ENCODE measurements at regions not wholly inside any gene's neighbourhood (a gene's known extent, or its start where the extent isn't known, plus 50 kb on each side); places are given as distances from the start of the nearest gene placed in this dataset.

- no peak overlapping the region for H3K9ac ChIP-seq (ENCODE audit: extremely low read depth, insufficient read length, low read length)
- no peak overlapping the region for H2BK120ac ChIP-seq (ENCODE audit: low read depth, low read length, poor library complexity, severe bottlenecking)
- H2BK5ac ChIP-seq (ENCODE audit: insufficient read length, low read length) = no peak overlapping the region
- no peaks in the 10 kb centered on the region for H3K79me2 ChIP-seq (ENCODE audit: insufficient read depth, low read length)
- no peak overlapping the region for H4K91ac ChIP-seq (ENCODE audit: insufficient read length, low read depth, low read length)
- no peak overlapping the region for H4K8ac ChIP-seq (replicated peaks; ENCODE audit: insufficient read length, low read depth, low read length)
- peaks cover 34% of the 10 kb centered on the region for H3K27me3 Mint-ChIP-seq (ENCODE audit: low read depth)
- H3K27ac ChIP-seq (ENCODE audit: insufficient read length, low read depth, low read length) = no peak overlapping the region
- TF ChIP-seq CTCF (conservative IDR thresholded peaks at IDR 0.05) = no peak
- H3K27me3 ChIP-seq (ENCODE audit: insufficient read depth, low read length) = no peaks in the 10 kb centered on the region
- peaks cover 6 to 14% of the 10 kb centered on the region in 2 experiments; a peak in 4 of 5 replicates for H3K9me3 Mint-ChIP-seq
- H2AFZ ChIP-seq (ENCODE audit: low read length) = no peak overlapping the region
- H3K4me2 ChIP-seq (ENCODE audit: insufficient read depth, insufficient read length, low read length) = no peak overlapping the region
- no peaks in the 10 kb centered on the region for H3K79me1 ChIP-seq (ENCODE audit: insufficient read depth, low read depth, low read length, poor library complexity, severe bottlenecking)
- peaks cover 0 to 4% of the 10 kb centered on the region in 2 experiments; a peak in 1 of 4 replicates for H3K4me1 Mint-ChIP-seq
- H3K23me2 ChIP-seq (ENCODE audit: insufficient read length, low read depth, low read length, poor library complexity, severe bottlenecking) = no peaks in the 10 kb centered on the region
- H2AK5ac ChIP-seq (ENCODE audit: insufficient read length, low read length) = no peak overlapping the region
- H3K36me3 Mint-ChIP-seq (ENCODE audit: insufficient read depth in 1 of 3, low read depth in 3 of 3) = no peaks in the 10 kb centered on the region; a peak in 1 of 7 replicates
- no peak overlapping the region for H3K14ac ChIP-seq (ENCODE audit: insufficient read depth, low read length)
- H2BK15ac ChIP-seq (ENCODE audit: low read depth, low read length) = no peak overlapping the region
- no peak overlapping the region for H3K56ac ChIP-seq (ENCODE audit: insufficient read length, low read depth, low read length)
- no peak overlapping the region for H3T11ph ChIP-seq (ENCODE audit: low read length)
- H3K4me3 Mint-ChIP-seq = no peak overlapping the region
- no peak overlapping the region for H3K27ac Mint-ChIP-seq
- H3K18ac ChIP-seq (ENCODE audit: insufficient read length, low read depth, low read length) = no peak overlapping the region
- H4K20me1 ChIP-seq (ENCODE audit: control insufficient read depth, insufficient read depth, insufficient read length) = no peaks in the 10 kb centered on the region
- no peak overlapping the region for H2BK12ac ChIP-seq (ENCODE audit: insufficient read length, low read depth, low read length)
- H3K4me1 ChIP-seq (ENCODE audit: insufficient read depth, low read length) = no peaks in the 10 kb centered on the region
- WGBS (ENCODE audit: extremely low coverage, insufficient read length, low lambda C conversion rate) = no CpG with 5 or more reads among the region's 8 CpGs
- H4K5ac ChIP-seq (ENCODE audit: insufficient read length, low read depth, low read length) = no peak overlapping the region
- DNase-seq = no peak
- no peaks in the 10 kb centered on the region for H3K9me3 ChIP-seq (ENCODE audit: control insufficient read depth, low read depth, low read length)
- no peak overlapping the region for H3K23ac ChIP-seq (ENCODE audit: insufficient read length, low read depth, low read length)
- no peak overlapping the region for H2BK20ac ChIP-seq (ENCODE audit: low read depth, low read length, poor library complexity, severe bottlenecking)
- no peak overlapping the region for H3K4ac ChIP-seq (ENCODE audit: low read depth, low read length)
Observed at GRCh38 chr2:242001853-242002252, 132.3 kb downstream of the RTP5 start.
